SU-DHL-6 (cell line): ENCODE measurements at regions not wholly inside any gene's neighbourhood (a gene's known extent, or its start where the extent isn't known, plus 50 kb on each side); places are given as distances from the start of the nearest gene placed in this dataset.

Source experiments
- H2AFZ ChIP-seq: fragments of 200-600 bp; sonication (generic); 2 replicates; pipeline ENCODE4 v1.6.1; 2014; ENCODE audit warnings: low read depth, mild to moderate bottlenecking, moderate library complexity, mixed read lengths, antibody characterized with exemption, low read length; ENCODE audit not compliant: severe bottlenecking
- H3F3A ChIP-seq: fragments of 200-600 bp; shearing (Covaris generic); 2 replicates; pipeline ENCODE4 v1.6.0; 2016; ENCODE audit warnings: antibody characterized with exemption, mild to moderate bottlenecking; ENCODE audit not compliant: insufficient read depth
- H3K27ac ChIP-seq: fragments of 200-600 bp; sonication (generic); 2 replicates; pipeline ENCODE4 v1.5.1; 2016; ENCODE audit warnings: low read depth, mild to moderate bottlenecking, low read length, moderate library complexity, mixed read lengths
- H3K27me3 ChIP-seq: fragments of 200-600 bp; sonication (generic), shearing (Covaris generic); 2 replicates; pipeline ENCODE4 v1.6.0; 2014; ENCODE audit warnings: mild to moderate bottlenecking, low read length
- H3K36me3 ChIP-seq: fragments of 200-600 bp; sonication (generic); 2 replicates; pipeline ENCODE4 v1.6.1; 2014; ENCODE audit warnings: mild to moderate bottlenecking, low read length, mixed read lengths
- H3K4me2 ChIP-seq: fragments of 300-600, 200-600 bp; shearing (Covaris generic), sonication (generic); 2 replicates; pipeline ENCODE4 v1.6.0; 2014; ENCODE audit warnings: low read length, low read depth, mild to moderate bottlenecking; ENCODE audit not compliant: poor library complexity, severe bottlenecking
- H3K4me3 ChIP-seq: fragments of 200-600 bp; sonication (generic); 2 replicates; pipeline ENCODE4 v1.5.1; 2014; ENCODE audit warnings: antibody characterized with exemption, low read length, mild to moderate bottlenecking, mixed read lengths; ENCODE audit not compliant: insufficient read depth, poor library complexity, severe bottlenecking
- H3K79me2 ChIP-seq: fragments of 200-600 bp; sonication (generic); 2 replicates; pipeline ENCODE4 v1.6.1; 2014; ENCODE audit warnings: mild to moderate bottlenecking, low read length, moderate library complexity; ENCODE audit not compliant: insufficient read depth
- H3K9ac ChIP-seq: fragments of 200-600 bp; sonication (generic); 2 replicates; pipeline ENCODE4 v1.7.0; 2014; ENCODE audit warnings: mild to moderate bottlenecking, low read length
- H3K9me2 ChIP-seq: fragments of 200-600 bp; sonication (generic); replicated peaks from 2 replicates; pipeline ENCODE4 v1.6.1; 2014; ENCODE audit warnings: low read length; ENCODE audit not compliant: insufficient read depth
- H3K9me3 ChIP-seq: fragments of 200-600 bp; sonication (generic); 2 replicates; pipeline ENCODE4 v1.6.1; 2014; ENCODE audit warnings: low read length, mixed read lengths; ENCODE audit not compliant: insufficient read depth
- H4K20me1 ChIP-seq: fragments of 200-600 bp; sonication (generic); 2 replicates; pipeline ENCODE4 v1.6.1; 2014; ENCODE audit warnings: low read depth, mild to moderate bottlenecking, antibody characterized with exemption, low read length, moderate library complexity, mixed read lengths
- CTCF ChIP-seq: fragments of 200-600 bp; sonication (generic); IDR thresholded peaks from one replicate; pipeline ENCODE4 v1.5.1; 2017; ENCODE audit warnings: antibody characterized with exemption, mild to moderate bottlenecking, low read length, moderate library complexity; ENCODE audit not compliant: insufficient read depth, poor library complexity, severe bottlenecking
- EZH2phosphoT487 ChIP-seq: fragments of 200-600 bp; sonication (generic), shearing (Covaris generic); conservative IDR thresholded peaks from 2 replicates; pipeline ENCODE4 v1.6.1; 2018; ENCODE audit warnings: mild to moderate bottlenecking, antibody characterized with exemption, low read length, moderate library complexity, mixed read lengths

DNA sequence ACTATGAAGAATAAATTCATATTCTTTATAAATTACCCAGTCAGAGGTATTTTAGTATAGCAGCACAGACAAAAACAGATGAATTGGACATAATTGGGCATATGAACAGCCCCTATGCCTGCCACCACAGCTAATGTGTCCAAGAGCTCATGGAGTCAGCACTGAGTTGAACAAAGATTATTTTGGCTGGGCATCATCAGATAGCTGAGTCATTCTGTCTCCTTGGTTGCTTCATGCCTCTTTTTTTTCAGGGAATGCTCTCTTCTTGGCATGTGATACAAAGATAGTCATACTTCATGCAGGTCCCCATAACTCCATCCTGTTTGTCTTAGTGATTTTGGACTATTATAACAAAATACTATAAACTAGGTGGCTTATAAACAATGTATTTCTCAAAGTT, 275.6 kb downstream of the TENT5A start:
- Histone ChIP-seq H3K4me3 (no peak overlapping the region), H3K9ac (no peak overlapping the region), H2AFZ (no peak overlapping the region), H3K27ac (no peak overlapping the region), H3K36me3 (no peaks in the 10 kb centered on the region), H3K9me2 (no peaks in the 10 kb centered on the region), H3K4me2 (no peak overlapping the region), H3F3A (no peaks in the 10 kb centered on the region), H3K79me2 (no peaks in the 10 kb centered on the region), H3K27me3 (no peaks in the 10 kb centered on the region), H3K9me3 (no peaks in the 10 kb centered on the region), H4K20me1 (no peaks in the 10 kb centered on the region)
- TF ChIP-seq EZH2phosphoT487 (no peak), CTCF (no peak)

GRCh38 chr6:81475646-81476045, 276.8 kb downstream of the TENT5A start:
- TF ChIP-seq EZH2phosphoT487 (no peak), CTCF (no peak)
- H2AFZ ChIP-seq = no peak overlapping the region
- H3K79me2 ChIP-seq = no peaks in the 10 kb centered on the region
- H3K4me3 ChIP-seq = no peak overlapping the region
- H3K9me3 ChIP-seq = no peaks in the 10 kb centered on the region
- no peaks in the 10 kb centered on the region for H3K36me3 ChIP-seq
- no peaks in the 10 kb centered on the region for H3K27me3 ChIP-seq
- no peaks in the 10 kb centered on the region for H3K9me2 ChIP-seq
- H3F3A ChIP-seq = no peaks in the 10 kb centered on the region
- H4K20me1 ChIP-seq = no peaks in the 10 kb centered on the region
- H3K9ac ChIP-seq = no peak overlapping the region
- no peak overlapping the region for H3K4me2 ChIP-seq
- H3K27ac ChIP-seq = no peak overlapping the region

DNA sequence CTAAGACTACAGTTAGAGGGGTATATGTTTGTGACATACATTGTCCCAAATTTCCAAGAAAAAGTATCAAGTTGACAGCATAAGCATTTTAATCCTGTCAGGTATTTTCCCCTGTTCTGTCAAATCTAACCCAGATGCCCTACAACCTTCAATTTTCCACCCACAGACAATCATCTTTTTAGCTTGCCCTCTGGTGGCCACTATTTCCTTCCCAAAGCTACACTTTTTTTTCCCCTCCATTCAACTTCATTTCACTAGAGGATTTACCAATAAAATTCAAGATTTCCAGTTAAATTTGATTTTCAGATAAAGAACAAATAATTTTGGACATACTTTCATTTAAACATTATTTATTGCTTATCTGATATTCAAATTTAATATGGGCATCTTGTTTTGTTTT, 286.6 kb downstream of the TENT5A start:
- no peak overlapping the region for H2AFZ ChIP-seq
- H3K27me3 ChIP-seq = no peaks in the 10 kb centered on the region
- H3K79me2 ChIP-seq = no peaks in the 10 kb centered on the region
- H3K36me3 ChIP-seq = no peaks in the 10 kb centered on the region
- H3K4me2 ChIP-seq = no peak overlapping the region
- no peaks in the 10 kb centered on the region for H4K20me1 ChIP-seq
- no peak overlapping the region for H3K9ac ChIP-seq
- H3F3A ChIP-seq = no peaks in the 10 kb centered on the region
- no peak overlapping the region for H3K27ac ChIP-seq
- H3K9me2 ChIP-seq = no peaks in the 10 kb centered on the region
- no peak overlapping the region for H3K4me3 ChIP-seq
- TF ChIP-seq CTCF = no peak
- TF ChIP-seq EZH2phosphoT487 = no peak
- no peaks in the 10 kb centered on the region for H3K9me3 ChIP-seq

GRCh38 chr6:81456416-81456815, 296.1 kb downstream of the TENT5A start:
- TF ChIP-seq EZH2phosphoT487 = no peak
- no peak for TF ChIP-seq CTCF
- H3K9me3 ChIP-seq = no peaks in the 10 kb centered on the region
- H2AFZ ChIP-seq = no peak overlapping the region
- H3F3A ChIP-seq = no peaks in the 10 kb centered on the region
- H3K36me3 ChIP-seq = no peaks in the 10 kb centered on the region
- no peaks in the 10 kb centered on the region for H4K20me1 ChIP-seq
- no peaks in the 10 kb centered on the region for H3K27me3 ChIP-seq
- no peak overlapping the region for H3K4me3 ChIP-seq
- no peak overlapping the region for H3K9ac ChIP-seq
- H3K4me2 ChIP-seq = no peak overlapping the region
- no peak overlapping the region for H3K27ac ChIP-seq
- H3K9me2 ChIP-seq = no peaks in the 10 kb centered on the region
- H3K79me2 ChIP-seq = no peaks in the 10 kb centered on the region
